GM23338 (cell line): ENCODE measurements at regions not wholly inside any gene's neighbourhood (a gene's known extent, or its start where the extent isn't known, plus 50 kb on each side); places are given as distances from the start of the nearest gene placed in this dataset.

Source experiments
- CREB1 ChIP-seq: fragments of 250-450 bp; sonication (Bioruptor Pico); IDR thresholded peaks from 2 replicates; pipeline ENCODE4 v1.5.0; 2020; ENCODE audit warnings: low read depth, mild to moderate bottlenecking, moderate library complexity
- EZH2 ChIP-seq: fragments of 200-600 bp; sonication (generic); IDR thresholded peaks from one replicate; pipeline ENCODE4 v1.8.0; 2017; ENCODE audit warnings: antibody characterized with exemption, mild to moderate bottlenecking, low read depth; ENCODE audit not compliant: unreplicated experiment
- NANOG ChIP-seq: IDR thresholded peaks from 2 replicates; pipeline ENCODE4 v1.6.1; 2016; ENCODE audit warnings: antibody characterized with exemption, borderline replicate concordance
- POLR2AphosphoS5 ChIP-seq: IDR thresholded peaks from 2 replicates; pipeline ENCODE4 v1.6.1; 2016; ENCODE audit warnings: antibody characterized with exemption, low read depth
- TF ChIP-seq, protein P1 (sequence below), 2 experiments: fragments of 200-600 bp in 1 of 2; sonication (generic) in 1 of 2; conservative IDR thresholded peaks; 2 replicates each; pipeline versions ENCODE4 v1.5.1 to v1.6.1; 2016 to 2017; ENCODE audit warnings: antibody characterized with exemption in 2 of 2, low read depth in 2 of 2, mild to moderate bottlenecking in 2 of 2, moderate library complexity in 1 of 2
- TF ChIP-seq, protein P2 (sequence below): IDR thresholded peaks from one replicate; pipeline ENCODE4 v1.6.1; 2018; ENCODE audit warnings: antibody characterized with exemption; ENCODE audit not compliant: unreplicated experiment
- TF ChIP-seq, protein P3 (sequence below): IDR thresholded peaks from 2 replicates; pipeline ENCODE4 v1.6.1; 2016; ENCODE audit warnings: antibody characterized with exemption

DNA sequence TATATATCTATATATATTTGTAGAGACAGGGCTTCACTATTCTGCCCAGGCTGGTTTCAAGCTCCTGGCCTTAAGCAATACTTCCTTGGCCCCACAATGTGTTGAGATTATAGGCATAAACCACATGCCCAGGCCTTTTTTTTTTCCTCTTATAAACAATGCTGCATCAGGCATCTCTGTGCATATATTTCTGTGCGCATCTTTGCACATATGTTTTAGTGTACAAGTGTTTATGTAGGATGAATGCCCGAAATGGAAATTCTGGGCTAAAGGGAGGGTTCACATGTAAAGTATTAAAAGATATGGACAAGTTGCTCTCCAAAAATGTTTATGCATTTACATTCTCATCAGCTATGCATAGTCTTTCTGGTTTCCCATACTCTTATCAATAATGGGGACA is 183.2 kb upstream of the SPRED2 start:
- TF ChIP-seq, protein P1, sequence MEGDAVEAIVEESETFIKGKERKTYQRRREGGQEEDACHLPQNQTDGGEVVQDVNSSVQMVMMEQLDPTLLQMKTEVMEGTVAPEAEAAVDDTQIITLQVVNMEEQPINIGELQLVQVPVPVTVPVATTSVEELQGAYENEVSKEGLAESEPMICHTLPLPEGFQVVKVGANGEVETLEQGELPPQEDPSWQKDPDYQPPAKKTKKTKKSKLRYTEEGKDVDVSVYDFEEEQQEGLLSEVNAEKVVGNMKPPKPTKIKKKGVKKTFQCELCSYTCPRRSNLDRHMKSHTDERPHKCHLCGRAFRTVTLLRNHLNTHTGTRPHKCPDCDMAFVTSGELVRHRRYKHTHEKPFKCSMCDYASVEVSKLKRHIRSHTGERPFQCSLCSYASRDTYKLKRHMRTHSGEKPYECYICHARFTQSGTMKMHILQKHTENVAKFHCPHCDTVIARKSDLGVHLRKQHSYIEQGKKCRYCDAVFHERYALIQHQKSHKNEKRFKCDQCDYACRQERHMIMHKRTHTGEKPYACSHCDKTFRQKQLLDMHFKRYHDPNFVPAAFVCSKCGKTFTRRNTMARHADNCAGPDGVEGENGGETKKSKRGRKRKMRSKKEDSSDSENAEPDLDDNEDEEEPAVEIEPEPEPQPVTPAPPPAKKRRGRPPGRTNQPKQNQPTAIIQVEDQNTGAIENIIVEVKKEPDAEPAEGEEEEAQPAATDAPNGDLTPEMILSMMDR (conservative IDR thresholded peaks at IDR 0.05; ENCODE audit: low read depth in 2 of 2), result no peak
- no peak for TF ChIP-seq EZH2
- TF ChIP-seq POLR2AphosphoS5, result no peak
- TF ChIP-seq NANOG, result no peak
- TF ChIP-seq CREB1 (CRISPR knock-in tag), result no peak
- TF ChIP-seq, protein P2, sequence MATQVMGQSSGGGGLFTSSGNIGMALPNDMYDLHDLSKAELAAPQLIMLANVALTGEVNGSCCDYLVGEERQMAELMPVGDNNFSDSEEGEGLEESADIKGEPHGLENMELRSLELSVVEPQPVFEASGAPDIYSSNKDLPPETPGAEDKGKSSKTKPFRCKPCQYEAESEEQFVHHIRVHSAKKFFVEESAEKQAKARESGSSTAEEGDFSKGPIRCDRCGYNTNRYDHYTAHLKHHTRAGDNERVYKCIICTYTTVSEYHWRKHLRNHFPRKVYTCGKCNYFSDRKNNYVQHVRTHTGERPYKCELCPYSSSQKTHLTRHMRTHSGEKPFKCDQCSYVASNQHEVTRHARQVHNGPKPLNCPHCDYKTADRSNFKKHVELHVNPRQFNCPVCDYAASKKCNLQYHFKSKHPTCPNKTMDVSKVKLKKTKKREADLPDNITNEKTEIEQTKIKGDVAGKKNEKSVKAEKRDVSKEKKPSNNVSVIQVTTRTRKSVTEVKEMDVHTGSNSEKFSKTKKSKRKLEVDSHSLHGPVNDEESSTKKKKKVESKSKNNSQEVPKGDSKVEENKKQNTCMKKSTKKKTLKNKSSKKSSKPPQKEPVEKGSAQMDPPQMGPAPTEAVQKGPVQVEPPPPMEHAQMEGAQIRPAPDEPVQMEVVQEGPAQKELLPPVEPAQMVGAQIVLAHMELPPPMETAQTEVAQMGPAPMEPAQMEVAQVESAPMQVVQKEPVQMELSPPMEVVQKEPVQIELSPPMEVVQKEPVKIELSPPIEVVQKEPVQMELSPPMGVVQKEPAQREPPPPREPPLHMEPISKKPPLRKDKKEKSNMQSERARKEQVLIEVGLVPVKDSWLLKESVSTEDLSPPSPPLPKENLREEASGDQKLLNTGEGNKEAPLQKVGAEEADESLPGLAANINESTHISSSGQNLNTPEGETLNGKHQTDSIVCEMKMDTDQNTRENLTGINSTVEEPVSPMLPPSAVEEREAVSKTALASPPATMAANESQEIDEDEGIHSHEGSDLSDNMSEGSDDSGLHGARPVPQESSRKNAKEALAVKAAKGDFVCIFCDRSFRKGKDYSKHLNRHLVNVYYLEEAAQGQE, result no peak
- TF ChIP-seq, protein P3, sequence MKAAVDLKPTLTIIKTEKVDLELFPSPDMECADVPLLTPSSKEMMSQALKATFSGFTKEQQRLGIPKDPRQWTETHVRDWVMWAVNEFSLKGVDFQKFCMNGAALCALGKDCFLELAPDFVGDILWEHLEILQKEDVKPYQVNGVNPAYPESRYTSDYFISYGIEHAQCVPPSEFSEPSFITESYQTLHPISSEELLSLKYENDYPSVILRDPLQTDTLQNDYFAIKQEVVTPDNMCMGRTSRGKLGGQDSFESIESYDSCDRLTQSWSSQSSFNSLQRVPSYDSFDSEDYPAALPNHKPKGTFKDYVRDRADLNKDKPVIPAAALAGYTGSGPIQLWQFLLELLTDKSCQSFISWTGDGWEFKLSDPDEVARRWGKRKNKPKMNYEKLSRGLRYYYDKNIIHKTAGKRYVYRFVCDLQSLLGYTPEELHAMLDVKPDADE, result no peak
